Brain microvascular endothelial cell (primary cell): ENCODE measurements at regions not wholly inside any gene's neighbourhood (a gene's known extent, or its start where the extent isn't known, plus 50 kb on each side); places are given as distances from the start of the nearest gene placed in this dataset.
A peak's percentile ranks its signal among the peaks of the same experiment; 100 is the strongest.

Experiments used
- DNase-seq: peaks from one replicate; pipeline ENCODE4 v3.0.0-alpha.2; 2020
- H3K27ac ChIP-seq: fragments of 250-450 bp; sonication (Bioruptor Pico); 2 replicates; pipeline ENCODE4 v1.5.1; 2020; ENCODE audit warnings: mild to moderate bottlenecking, moderate library complexity
- H3K27me3 ChIP-seq: fragments of 250-450 bp; sonication (Bioruptor Pico); replicated peaks from 2 replicates; pipeline ENCODE4 v1.5.1; 2020; ENCODE audit warnings: mild to moderate bottlenecking
- H3K36me3 ChIP-seq: fragments of 250-450 bp; sonication (Bioruptor Pico); replicated peaks from 2 replicates; pipeline ENCODE4 v1.5.1; 2020; ENCODE audit warnings: mild to moderate bottlenecking
- H3K4me3 ChIP-seq: 2 replicates; pipeline ENCODE4 v1.5.1; 2011; ENCODE audit warnings: low read depth, mild to moderate bottlenecking, control low read depth, low read length, moderate library complexity
- CTCF ChIP-seq: IDR thresholded peaks from 2 replicates; pipeline ENCODE4 v1.5.1; 2011; ENCODE audit warnings: low read depth, mild to moderate bottlenecking, moderate library complexity, low read length, control low read depth, inconsistent platforms; ENCODE audit errors: missing control alignments
- in situ Hi-C: cut with HindIII; loops from 2 replicates; pipeline ENCODE4 v1.10.0; 2017; ENCODE audit warnings: low sequenced_read_pairs, low pct_ligation_motif_present

- H3K36me3 ChIP-seq = no peaks in the 10 kb centered on the region
- H3K27me3 ChIP-seq = no peaks in the 10 kb centered on the region
- DNase-seq = no peak
- in situ Hi-C loops = no loop called here
- H3K27ac ChIP-seq = no peak overlapping the region
- no peak for TF ChIP-seq CTCF
- H3K4me3 ChIP-seq = no peak overlapping the region
Observed at GRCh38 chr17:79424471-79425185, 186.2 kb downstream of the RBFOX3 start.

GRCh38 chr17:79423811-79424465, 186.9 kb downstream of the RBFOX3 start:
- H3K27ac ChIP-seq = no peak overlapping the region
- H3K27me3 ChIP-seq = no peaks in the 10 kb centered on the region
- no peaks in the 10 kb centered on the region for H3K36me3 ChIP-seq
- no peak for TF ChIP-seq CTCF
- H3K4me3 ChIP-seq = no peak overlapping the region
- in situ Hi-C loops = no loop called here
- DNase-seq = no peak

GRCh38 chr17:79422236-79422635, 188.6 kb downstream of the RBFOX3 start:
- in situ Hi-C loops = no loop called here
- Histone ChIP-seq H3K27me3 (no peaks in the 10 kb centered on the region), H3K4me3 (no peak overlapping the region), H3K27ac (no peak overlapping the region), H3K36me3 (no peaks in the 10 kb centered on the region)
- DNase-seq = no peak
- TF ChIP-seq CTCF = no peak

GRCh38 chr17:79420318-79421243, 190.3 kb downstream of the RBFOX3 start:
- H3K27ac ChIP-seq = no peak overlapping the region
- no peak overlapping the region for H3K4me3 ChIP-seq
- in situ Hi-C loops = no loop called here
- peak; percentile 28 for DNase-seq
- no peaks in the 10 kb centered on the region for H3K36me3 ChIP-seq
- H3K27me3 ChIP-seq = no peaks in the 10 kb centered on the region
- no peak for TF ChIP-seq CTCF

- no peaks in the 10 kb centered on the region for H3K36me3 ChIP-seq
- H3K27ac ChIP-seq = no peak overlapping the region
- H3K27me3 ChIP-seq = no peaks in the 10 kb centered on the region
- in situ Hi-C loops = no loop called here
- no peak for DNase-seq
- TF ChIP-seq CTCF = no peak
- H3K4me3 ChIP-seq = no peak overlapping the region
Observed at GRCh38 chr17:79417476-79417988, 193.3 kb downstream of the RBFOX3 start.
